ENCODE measurements at regions not wholly inside any gene's neighbourhood (a gene's known extent, or its start where the extent isn't known, plus 50 kb on each side); places are given as distances from the start of the nearest gene placed in this dataset.

- no peaks in the 10 kb centered on the region for H3K36me3 Mint-ChIP-seq (ENCODE audit: low read depth)
- H3K4me1 Mint-ChIP-seq (ENCODE audit: low read depth): no peaks in the 10 kb centered on the region
- no peak overlapping the region for H3K27ac Mint-ChIP-seq (ENCODE audit: unreplicated experiment)
- peaks cover 7% of the 10 kb centered on the region for H3K9me3 Mint-ChIP-seq (ENCODE audit: low read depth)
- H3K27me3 Mint-ChIP-seq (ENCODE audit: low read depth): peaks cover 3% of the 10 kb centered on the region
- no peak for TF ChIP-seq CTCF (IDR thresholded peaks at IDR 0.05)
- H3K4me3 Mint-ChIP-seq (ENCODE audit: unreplicated experiment): no peak overlapping the region
- no peak for DNase-seq (ENCODE audit: low spot score)
Observed at GRCh38 chr1:215397843-215398242, 169.3 kb upstream of the KCTD3 start.

GRCh38 chr1:215399787-215400186, 167.3 kb upstream of the KCTD3 start:
- no peak for DNase-seq (ENCODE audit: low spot score)
- no peak overlapping the region for H3K4me3 Mint-ChIP-seq (ENCODE audit: unreplicated experiment)
- H3K36me3 Mint-ChIP-seq (ENCODE audit: low read depth): no peaks in the 10 kb centered on the region
- H3K27ac Mint-ChIP-seq (ENCODE audit: unreplicated experiment): no peak overlapping the region
- peaks cover 4% of the 10 kb centered on the region for H3K9me3 Mint-ChIP-seq (ENCODE audit: low read depth)
- TF ChIP-seq CTCF (IDR thresholded peaks at IDR 0.05): no peak
- H3K4me1 Mint-ChIP-seq (ENCODE audit: low read depth): no peaks in the 10 kb centered on the region
- H3K27me3 Mint-ChIP-seq (ENCODE audit: low read depth): peaks cover 3% of the 10 kb centered on the region

DNA sequence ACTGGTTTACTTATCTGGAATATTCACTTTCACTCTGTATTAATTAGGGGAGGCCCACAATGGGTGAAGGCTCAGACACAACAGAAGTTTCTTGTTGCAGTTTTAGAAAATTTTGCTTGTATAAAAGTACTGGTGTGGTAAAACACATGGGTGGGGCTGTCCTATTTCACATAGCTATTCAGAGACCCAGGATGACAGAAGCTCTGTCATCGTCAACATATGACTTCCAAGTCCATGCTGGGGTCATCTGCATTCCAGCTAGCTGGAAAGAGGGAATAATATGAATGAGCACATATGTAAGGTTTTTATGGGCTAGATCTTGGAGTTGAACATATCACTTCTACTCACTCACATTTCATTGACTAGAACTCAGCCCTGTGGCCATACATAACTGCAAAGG, 166.4 kb upstream of the KCTD3 start:
- Mint-ChIP-seq H3K27me3 (ENCODE audit: low read depth) (peaks cover 4% of the 10 kb centered on the region), H3K4me3 (ENCODE audit: unreplicated experiment) (no peak overlapping the region), H3K27ac (ENCODE audit: unreplicated experiment) (no peak overlapping the region), H3K4me1 (ENCODE audit: low read depth) (no peaks in the 10 kb centered on the region), H3K9me3 (ENCODE audit: low read depth) (peaks cover 4% of the 10 kb centered on the region), H3K36me3 (ENCODE audit: low read depth) (no peaks in the 10 kb centered on the region)
- DNase-seq (ENCODE audit: low spot score): no peak
- TF ChIP-seq CTCF (IDR thresholded peaks at IDR 0.05): no peak

- no peak for TF ChIP-seq CTCF (IDR thresholded peaks at IDR 0.05)
- Mint-ChIP-seq H3K36me3 (ENCODE audit: low read depth) (no peaks in the 10 kb centered on the region), H3K27me3 (ENCODE audit: low read depth) (peaks cover 8% of the 10 kb centered on the region), H3K9me3 (ENCODE audit: low read depth) (peaks cover 4% of the 10 kb centered on the region), H3K4me3 (ENCODE audit: unreplicated experiment) (no peak overlapping the region), H3K27ac (ENCODE audit: unreplicated experiment) (no peak overlapping the region), H3K4me1 (ENCODE audit: low read depth) (no peaks in the 10 kb centered on the region)
- no peak for DNase-seq (ENCODE audit: low spot score)
Observed at GRCh38 chr1:215402147-215402546, 165.0 kb upstream of the KCTD3 start.

GRCh38 chr1:215405211-215405610, 161.9 kb upstream of the KCTD3 start:
- no peak for DNase-seq (ENCODE audit: low spot score)

More at GRCh38 chr1:215405211-215405610, 161.9 kb upstream of the KCTD3 start:
- Mint-ChIP-seq H3K27me3 (ENCODE audit: low read depth) (peaks cover 5% of the 10 kb centered on the region), H3K4me1 (ENCODE audit: low read depth) (no peaks in the 10 kb centered on the region), H3K27ac (ENCODE audit: unreplicated experiment) (no peak overlapping the region), H3K4me3 (ENCODE audit: unreplicated experiment) (no peak overlapping the region), H3K9me3 (ENCODE audit: low read depth) (no peaks in the 10 kb centered on the region), H3K36me3 (ENCODE audit: low read depth) (no peaks in the 10 kb centered on the region)
- TF ChIP-seq CTCF (IDR thresholded peaks at IDR 0.05): no peak
